ENCODE measurements at regions not wholly inside any gene's neighbourhood (a gene's known extent, or its start where the extent isn't known, plus 50 kb on each side); places are given as distances from the start of the nearest gene placed in this dataset.

- TF ChIP-seq POLR2A (IDR thresholded peaks at IDR 0.05; ENCODE audit: low read length) (no peak), GATA1 (IDR thresholded peaks at IDR 0.05; ENCODE audit: low read depth, low read length) (no peak)
Measured at GRCh38 chr4:125123570-125124109, 191.1 kb upstream of the FAT4 start.

Measured in erythroblast (primary cell).